Neural progenitor cell (in vitro differentiated cells): ENCODE measurements at regions not wholly inside any gene's neighbourhood (a gene's known extent, or its start where the extent isn't known, plus 50 kb on each side); places are given as distances from the start of the nearest gene placed in this dataset.
A peak's percentile ranks its signal among the peaks of the same experiment; 100 is the strongest.

Source experiments
- DNase-seq: peaks from one replicate; pipeline ENCODE4 v3.0.0-alpha.2; 2016; ENCODE audit warnings: low spot score
- H2AFZ ChIP-seq: fragments of 200-600 bp; sonication (generic); replicated peaks from 2 replicates; pipeline ENCODE4 v1.6.1; 2016; ENCODE audit warnings: antibody characterized with exemption
- H3F3A ChIP-seq: fragments of 200-600 bp; sonication (generic); 2 replicates; pipeline ENCODE4 v1.6.1; 2016; ENCODE audit warnings: antibody characterized with exemption, low read depth
- H3K27ac ChIP-seq: fragments of 200-600 bp; sonication (generic); 2 replicates; pipeline ENCODE4 v1.5.1; 2016; ENCODE audit warnings: mild to moderate bottlenecking
- H3K27me3 ChIP-seq: fragments of 200-600 bp; sonication (generic); 2 replicates; pipeline ENCODE4 v1.6.1; 2016; ENCODE audit warnings: mild to moderate bottlenecking, moderate library complexity
- H3K36me3 ChIP-seq: fragments of 200-600 bp; sonication (generic); 2 replicates; pipeline ENCODE4 v1.5.1; 2016
- H3K4me1 ChIP-seq: fragments of 200-600 bp; sonication (generic); 2 replicates; pipeline ENCODE4 v1.6.1; 2016; ENCODE audit warnings: mixed run types
- H3K4me2 ChIP-seq: fragments of 200-600 bp; sonication (generic); 2 replicates; pipeline ENCODE4 v1.6.1; 2016
- H3K4me3 ChIP-seq: fragments of 200-600 bp; sonication (generic); 2 replicates; pipeline ENCODE4 v1.5.1; 2016
- H3K79me2 ChIP-seq: fragments of 200-600 bp; sonication (generic); 2 replicates; pipeline ENCODE4 v1.6.1; 2016; ENCODE audit warnings: low read depth
- H3K9ac ChIP-seq: fragments of 200-600 bp; sonication (generic); 2 replicates; pipeline ENCODE4 v1.6.1; 2016
- H3K9me3 ChIP-seq: fragments of 200-600 bp; sonication (generic); 2 replicates; pipeline ENCODE4 v1.5.1; 2016; ENCODE audit warnings: low read depth
- H4K20me1 ChIP-seq: fragments of 200-600 bp; sonication (generic); 2 replicates; pipeline ENCODE4 v1.6.1; 2016; ENCODE audit warnings: low read depth
- H3K27ac Mint-ChIP-seq: 3 replicates; pipeline ENCODE4 v1.8.0; 2021; ENCODE audit warnings: mixed read lengths
- H3K27me3 Mint-ChIP-seq: 2 replicates; pipeline ENCODE4 v1.8.0; 2022; ENCODE audit warnings: low read depth, mild to moderate bottlenecking, inconsistent platforms, moderate library complexity, mixed read lengths; ENCODE audit not compliant: insufficient read depth
- H3K36me3 Mint-ChIP-seq: 3 replicates; pipeline ENCODE4 v1.8.0; 2021; ENCODE audit warnings: mixed read lengths
- H3K4me1 Mint-ChIP-seq: 3 replicates; pipeline ENCODE4 v1.8.0; 2021; ENCODE audit warnings: mixed read lengths
- H3K4me3 Mint-ChIP-seq: 3 replicates; pipeline ENCODE4 v1.8.0; 2021; ENCODE audit warnings: mild to moderate bottlenecking, moderate library complexity, mixed read lengths
- H3K9me3 Mint-ChIP-seq: 3 replicates; pipeline ENCODE4 v1.8.0; 2020; ENCODE audit warnings: mixed read lengths
- CTCF ChIP-seq: fragments of 200-600 bp; sonication (generic); IDR thresholded peaks from 2 replicates; pipeline ENCODE4 v1.5.1; 2017; ENCODE audit warnings: antibody characterized with exemption, mild to moderate bottlenecking
- EZH2 ChIP-seq: fragments of 200-600 bp; sonication (generic); IDR thresholded peaks from 2 replicates; pipeline ENCODE4 v1.6.1; 2017; ENCODE audit warnings: antibody characterized with exemption, mild to moderate bottlenecking, moderate library complexity
- EZH2phosphoT487 ChIP-seq: fragments of 200-600 bp; sonication (generic); IDR thresholded peaks from 2 replicates; pipeline ENCODE4 v1.6.1; 2017; ENCODE audit warnings: antibody characterized with exemption

- DNase-seq, result no peak
- peaks cover 2% of the 10 kb centered on the region for H3K27me3 Mint-ChIP-seq
- peaks cover 2% of the 10 kb centered on the region for H3K9me3 Mint-ChIP-seq
- Histone ChIP-seq H3K4me1 (no peaks in the 10 kb centered on the region), H3K36me3 (no peaks in the 10 kb centered on the region), H2AFZ (no peak overlapping the region), H3K4me2 (no peak overlapping the region), H3K9me3 (no peaks in the 10 kb centered on the region), H3K9ac (no peak overlapping the region), H3K4me3 (no peak overlapping the region), H4K20me1 (no peaks in the 10 kb centered on the region), H3K27ac (no peak overlapping the region), H3K79me2 (no peaks in the 10 kb centered on the region), H3F3A (no peaks in the 10 kb centered on the region), H3K27me3 (no peaks in the 10 kb centered on the region)
- no peaks in the 10 kb centered on the region for H3K36me3 Mint-ChIP-seq
- H3K27ac Mint-ChIP-seq, result no peak overlapping the region
- no peaks in the 10 kb centered on the region for H3K4me1 Mint-ChIP-seq
- no peak overlapping the region for H3K4me3 Mint-ChIP-seq
- TF ChIP-seq EZH2phosphoT487 (no peak), EZH2 (no peak), CTCF (no peak)
These were observed 58.0 kb upstream of the COL24A1 start for GRCh38 chr1:86214605-86215004.

GRCh38 chr1:86209346-86209745 is 52.8 kb upstream of the COL24A1 start:
- no peak overlapping the region for H3K27ac ChIP-seq
- Mint-ChIP-seq H3K4me1 (no peaks in the 10 kb centered on the region), H3K9me3 (no peaks in the 10 kb centered on the region), H3K27me3 (peaks cover 2% of the 10 kb centered on the region), H3K4me3 (no peak overlapping the region), H3K36me3 (no peaks in the 10 kb centered on the region), H3K27ac (no peak overlapping the region)
- no peak overlapping the region for H3K4me2 ChIP-seq
- H4K20me1 ChIP-seq, result no peaks in the 10 kb centered on the region
- no peaks in the 10 kb centered on the region for H3K27me3 ChIP-seq
- H3F3A ChIP-seq, result no peaks in the 10 kb centered on the region
- no peaks in the 10 kb centered on the region for H3K79me2 ChIP-seq
- H2AFZ ChIP-seq, result no peak overlapping the region
- no peak overlapping the region for H3K4me3 ChIP-seq
- TF ChIP-seq EZH2phosphoT487 (no peak), CTCF (no peak), EZH2 (no peak)
- peaks cover 5% of the 10 kb centered on the region for H3K4me1 ChIP-seq
- no peak for DNase-seq
- H3K9me3 ChIP-seq, result no peaks in the 10 kb centered on the region
- H3K36me3 ChIP-seq, result no peaks in the 10 kb centered on the region
- H3K9ac ChIP-seq, result no peak overlapping the region

- Histone ChIP-seq H3K4me3 (no peak overlapping the region), H3K9me3 (no peaks in the 10 kb centered on the region), H3K36me3 (no peaks in the 10 kb centered on the region), H4K20me1 (no peaks in the 10 kb centered on the region), H3F3A (no peaks in the 10 kb centered on the region), H3K4me1 (peaks cover 5% of the 10 kb centered on the region), H3K79me2 (no peaks in the 10 kb centered on the region), H3K27me3 (no peaks in the 10 kb centered on the region), H3K9ac (no peak overlapping the region), H2AFZ (no peak overlapping the region), H3K27ac (no peak overlapping the region), H3K4me2 (no peak overlapping the region)
- Mint-ChIP-seq H3K36me3 (no peaks in the 10 kb centered on the region), H3K4me1 (no peaks in the 10 kb centered on the region), H3K27me3 (no peaks in the 10 kb centered on the region), H3K4me3 (no peak overlapping the region), H3K9me3 (no peaks in the 10 kb centered on the region), H3K27ac (no peak overlapping the region)
- DNase-seq, result peak; percentile 18
- TF ChIP-seq EZH2, result no peak
- no peak for TF ChIP-seq CTCF
These were observed 50.8 kb upstream of the COL24A1 start for GRCh38 chr1:86207323-86207722.
